Esophagus muscularis mucosa (tissue), 3 donors: ENCODE measurements at regions not wholly inside any gene's neighbourhood (a gene's known extent, or its start where the extent isn't known, plus 50 kb on each side); places are given as distances from the start of the nearest gene placed in this dataset.
A peak's percentile ranks its signal among the peaks of the same experiment; 100 is the strongest.

ENCODE experiments used
- CTCF ChIP-seq, 3 experiments: fragments of 200-600 bp in 2 of 3; fragments of 450-650 bp in 1 of 3; sonication (generic) in 2 of 3; IDR thresholded peaks; one replicate each; pipeline ENCODE4 v1.5.1; 2017 to 2019; ENCODE audit warnings: antibody characterized with exemption in 3 of 3, mild to moderate bottlenecking in 2 of 3, moderate library complexity in 1 of 3
- POLR2AphosphoS5 ChIP-seq, 2 donors: sonication (generic); formaldehyde crosslinking; IDR thresholded peaks; one replicate each; pipeline ENCODE4 v1.6.1; 2017; ENCODE audit warnings: antibody characterized with exemption in 2 of 2

- TF ChIP-seq POLR2AphosphoS5 (IDR thresholded peaks at IDR 0.05) = no peak
- TF ChIP-seq CTCF (IDR thresholded peaks at IDR 0.05) = peak in 2 of 3 experiments; percentile 10 to 21
These were observed 410.1 kb downstream of the DMRT2 start for GRCh38 chr9:1460143-1460769.
